ENCODE measurements at regions not wholly inside any gene's neighbourhood (a gene's known extent, or its start where the extent isn't known, plus 50 kb on each side); places are given as distances from the start of the nearest gene placed in this dataset.

DNA sequence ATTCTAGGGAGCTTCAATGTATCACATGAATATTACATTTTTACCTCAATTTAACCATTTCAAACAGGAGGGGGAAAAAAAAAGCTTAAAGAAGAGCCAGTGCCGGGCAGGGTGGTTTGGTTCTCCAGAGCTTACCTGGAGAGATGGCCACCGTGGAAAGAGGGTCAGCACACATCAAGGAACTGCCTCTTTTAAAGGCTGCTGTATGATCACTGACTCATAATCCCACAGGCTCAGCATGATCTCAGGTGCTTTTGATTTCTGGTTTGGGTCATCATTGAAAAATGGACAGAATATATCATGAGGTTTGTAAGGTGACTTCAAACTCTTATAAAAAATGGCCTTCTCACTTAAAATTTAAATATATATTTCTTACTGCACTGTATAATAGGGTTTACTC lies 67.5 kb upstream of the MDFIC start:
- Histone ChIP-seq H3K4me1 (no peaks in the 10 kb centered on the region), H3K36me3 (no peaks in the 10 kb centered on the region), H3K9me3 (no peaks in the 10 kb centered on the region), H3K27ac (no peak overlapping the region), H3K4me3 (no peak overlapping the region), H3K27me3 (no peaks in the 10 kb centered on the region)
- TF ChIP-seq, protein P1, sequence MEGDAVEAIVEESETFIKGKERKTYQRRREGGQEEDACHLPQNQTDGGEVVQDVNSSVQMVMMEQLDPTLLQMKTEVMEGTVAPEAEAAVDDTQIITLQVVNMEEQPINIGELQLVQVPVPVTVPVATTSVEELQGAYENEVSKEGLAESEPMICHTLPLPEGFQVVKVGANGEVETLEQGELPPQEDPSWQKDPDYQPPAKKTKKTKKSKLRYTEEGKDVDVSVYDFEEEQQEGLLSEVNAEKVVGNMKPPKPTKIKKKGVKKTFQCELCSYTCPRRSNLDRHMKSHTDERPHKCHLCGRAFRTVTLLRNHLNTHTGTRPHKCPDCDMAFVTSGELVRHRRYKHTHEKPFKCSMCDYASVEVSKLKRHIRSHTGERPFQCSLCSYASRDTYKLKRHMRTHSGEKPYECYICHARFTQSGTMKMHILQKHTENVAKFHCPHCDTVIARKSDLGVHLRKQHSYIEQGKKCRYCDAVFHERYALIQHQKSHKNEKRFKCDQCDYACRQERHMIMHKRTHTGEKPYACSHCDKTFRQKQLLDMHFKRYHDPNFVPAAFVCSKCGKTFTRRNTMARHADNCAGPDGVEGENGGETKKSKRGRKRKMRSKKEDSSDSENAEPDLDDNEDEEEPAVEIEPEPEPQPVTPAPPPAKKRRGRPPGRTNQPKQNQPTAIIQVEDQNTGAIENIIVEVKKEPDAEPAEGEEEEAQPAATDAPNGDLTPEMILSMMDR (IDR thresholded peaks at IDR 0.05) = no peak
- 84 to 93% methylated on average over 2 of the region's 2 CpGs for WGBS, 2 donors
- ATAC-seq (no peak), DNase-seq (no peak)
- intact Hi-C loops (cut with DNase I) = no loop called here

DNA sequence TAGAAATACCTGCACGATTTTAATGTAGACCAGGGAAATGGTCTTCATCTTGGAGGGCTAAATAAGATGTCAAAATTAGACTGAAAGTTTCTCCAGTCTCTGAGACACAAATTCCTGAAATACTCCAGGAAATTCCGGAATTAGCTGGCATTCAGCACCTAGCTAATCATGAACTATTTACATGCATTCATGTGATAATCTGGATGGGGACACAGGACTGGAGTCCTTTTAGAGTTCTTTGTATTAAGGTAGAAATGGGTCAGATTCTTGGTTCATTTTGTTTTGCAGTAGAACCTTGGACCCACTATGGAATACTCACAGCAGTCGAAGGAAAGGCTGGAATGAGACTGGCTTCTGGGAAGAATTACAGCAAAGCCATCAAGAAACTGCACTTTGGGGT lies 65.3 kb upstream of the MDFIC start:
- Histone ChIP-seq H3K36me3 (no peaks in the 10 kb centered on the region), H3K27ac (no peak overlapping the region), H3K9me3 (no peaks in the 10 kb centered on the region), H3K27me3 (no peaks in the 10 kb centered on the region), H3K4me3 (no peak overlapping the region), H3K4me1 (no peaks in the 10 kb centered on the region)
- TF ChIP-seq, protein P1 (IDR thresholded peaks at IDR 0.05) = no peak
- intact Hi-C loops (cut with DNase I) = no loop called here
- DNase-seq (no peak), ATAC-seq (no peak)
- WGBS, 2 donors = 50 to 51% methylated on average over 3 of the region's 3 CpGs

GRCh38 chr7:114857605-114858004 lies 64.3 kb upstream of the MDFIC start:
- WGBS, 2 donors = 75 to 94% methylated on average over 1 of the region's 1 CpG
- no peaks in the 10 kb centered on the region for H3K9me3 ChIP-seq
- no peaks in the 10 kb centered on the region for H3K36me3 ChIP-seq
- TF ChIP-seq, protein P1 (IDR thresholded peaks at IDR 0.05) = no peak
- no peak overlapping the region for H3K27ac ChIP-seq
- no peak for ATAC-seq
- no peaks in the 10 kb centered on the region for H3K4me1 ChIP-seq
- intact Hi-C loops (cut with DNase I) = no loop called here
- H3K27me3 ChIP-seq = no peaks in the 10 kb centered on the region
- no peak overlapping the region for H3K4me3 ChIP-seq
- DNase-seq = no peak

DNA sequence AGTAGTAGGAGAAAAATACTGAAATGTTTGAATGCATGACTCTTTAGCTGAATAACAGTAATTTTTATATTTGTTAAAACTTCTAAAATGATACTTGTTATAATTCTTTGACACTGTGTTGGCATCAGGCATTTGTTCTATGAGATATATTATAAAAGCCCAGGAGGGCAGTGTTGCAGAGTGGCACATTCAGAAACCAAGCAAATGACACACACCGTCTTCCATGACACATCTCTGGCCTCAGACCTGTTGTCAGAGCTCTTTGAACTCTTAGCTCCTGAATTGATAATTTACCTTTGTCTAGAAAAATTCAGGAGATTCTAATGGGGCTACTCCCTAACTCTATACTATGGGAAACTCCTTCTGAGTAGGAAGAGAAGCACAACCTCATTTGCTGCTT lies 62.4 kb upstream of the MDFIC start:
- H3K27ac ChIP-seq = no peak overlapping the region
- intact Hi-C loops (cut with DNase I) = no loop called here
- H3K27me3 ChIP-seq = no peaks in the 10 kb centered on the region
- H3K9me3 ChIP-seq = no peaks in the 10 kb centered on the region
- WGBS, 2 donors = 92 to 97% methylated on average over 1 of the region's 1 CpG
- ATAC-seq (no peak), DNase-seq (no peak)
- H3K4me1 ChIP-seq = no peaks in the 10 kb centered on the region
- H3K4me3 ChIP-seq = no peak overlapping the region
- H3K36me3 ChIP-seq = no peaks in the 10 kb centered on the region
- TF ChIP-seq, protein P1 (IDR thresholded peaks at IDR 0.05) = no peak

DNA sequence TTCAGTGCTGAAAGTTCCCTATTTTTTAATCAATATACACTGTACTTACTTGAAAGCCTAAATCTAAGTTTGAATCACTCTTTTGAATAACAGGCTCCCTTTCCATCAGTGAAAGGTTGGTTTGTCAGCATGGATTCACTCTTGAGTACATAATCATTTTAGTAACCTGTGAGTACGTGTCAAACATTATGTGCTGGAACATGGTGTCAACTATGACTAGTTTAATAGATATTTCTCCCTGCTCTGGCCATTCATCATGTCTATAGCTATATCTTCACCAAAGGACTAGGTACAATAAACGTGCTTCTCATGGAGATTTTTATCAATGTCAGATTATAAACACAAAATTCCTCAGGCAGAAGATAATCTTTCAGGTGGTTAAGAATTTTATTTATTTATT lies 61.7 kb upstream of the MDFIC start:
- TF ChIP-seq, protein P1 (IDR thresholded peaks at IDR 0.05) = no peak
- intact Hi-C loops (cut with DNase I) = loop anchor here in 7 of 10 donors (10.0 kb wide), 3 partner anchors 365 to 815 kb away; no protein-coding TSS in a partner anchor
- no peak for DNase-seq
- Histone ChIP-seq H3K4me1 (no peaks in the 10 kb centered on the region), H3K36me3 (no peaks in the 10 kb centered on the region), H3K27me3 (no peaks in the 10 kb centered on the region), H3K9me3 (no peaks in the 10 kb centered on the region), H3K4me3 (no peak overlapping the region), H3K27ac (no peak overlapping the region)
- ATAC-seq = no peak
- WGBS, 2 donors = 86 to 90% methylated on average over 2 of the region's 2 CpGs
